ENCODE measurements at regions not wholly inside any gene's neighbourhood (a gene's known extent, or its start where the extent isn't known, plus 50 kb on each side); places are given as distances from the start of the nearest gene placed in this dataset.

DNA sequence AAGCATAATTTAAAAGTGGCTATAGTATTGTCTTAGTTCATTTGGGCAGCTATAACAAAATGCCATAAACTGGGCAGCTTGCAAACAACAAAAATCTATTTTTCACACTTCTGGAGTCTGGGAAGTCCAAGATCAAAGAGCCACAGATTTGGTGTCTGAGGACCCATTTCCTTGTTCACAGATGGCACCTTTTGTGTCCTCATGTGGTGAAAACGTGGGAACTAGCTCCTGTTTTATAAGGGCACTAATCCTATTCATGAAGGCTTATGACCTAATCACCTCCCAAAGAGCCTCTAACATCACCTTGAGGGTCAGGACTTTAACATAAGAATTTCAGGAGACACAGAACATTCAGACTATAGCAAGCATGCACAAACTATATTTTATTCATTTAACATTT is 126.5 kb upstream of the WDFY3 start:
- TF ChIP-seq, protein P1, sequence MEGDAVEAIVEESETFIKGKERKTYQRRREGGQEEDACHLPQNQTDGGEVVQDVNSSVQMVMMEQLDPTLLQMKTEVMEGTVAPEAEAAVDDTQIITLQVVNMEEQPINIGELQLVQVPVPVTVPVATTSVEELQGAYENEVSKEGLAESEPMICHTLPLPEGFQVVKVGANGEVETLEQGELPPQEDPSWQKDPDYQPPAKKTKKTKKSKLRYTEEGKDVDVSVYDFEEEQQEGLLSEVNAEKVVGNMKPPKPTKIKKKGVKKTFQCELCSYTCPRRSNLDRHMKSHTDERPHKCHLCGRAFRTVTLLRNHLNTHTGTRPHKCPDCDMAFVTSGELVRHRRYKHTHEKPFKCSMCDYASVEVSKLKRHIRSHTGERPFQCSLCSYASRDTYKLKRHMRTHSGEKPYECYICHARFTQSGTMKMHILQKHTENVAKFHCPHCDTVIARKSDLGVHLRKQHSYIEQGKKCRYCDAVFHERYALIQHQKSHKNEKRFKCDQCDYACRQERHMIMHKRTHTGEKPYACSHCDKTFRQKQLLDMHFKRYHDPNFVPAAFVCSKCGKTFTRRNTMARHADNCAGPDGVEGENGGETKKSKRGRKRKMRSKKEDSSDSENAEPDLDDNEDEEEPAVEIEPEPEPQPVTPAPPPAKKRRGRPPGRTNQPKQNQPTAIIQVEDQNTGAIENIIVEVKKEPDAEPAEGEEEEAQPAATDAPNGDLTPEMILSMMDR (IDR thresholded peaks at IDR 0.05): no peak
- no peak for TF ChIP-seq POLR2A (IDR thresholded peaks at IDR 0.05)
